ENCODE measurements at regions not wholly inside any gene's neighbourhood (a gene's known extent, or its start where the extent isn't known, plus 50 kb on each side); places are given as distances from the start of the nearest gene placed in this dataset.

- ChIA-PET CTCF (no interaction called here), POLR2A (no interaction called here)
- no peak for DNase-seq (ENCODE audit: extremely low spot score)
- TF ChIP-seq HDGF (IDR thresholded peaks at IDR 0.05; ENCODE audit: borderline replicate concordance) (no peak), ZNF384 (IDR thresholded peaks at IDR 0.05) (no peak), SUZ12 (IDR thresholded peaks at IDR 0.05) (no peak), ARNT (IDR thresholded peaks at IDR 0.05) (no peak), SP1 (IDR thresholded peaks at IDR 0.05) (no peak)
These were observed 116.7 kb downstream of the FASLG start for GRCh38 chr1:172775606-172776005.

- ChIA-PET CTCF (no interaction called here), POLR2A (no interaction called here)
- TF ChIP-seq NFRKB (IDR thresholded peaks at IDR 0.05) (no peak), LEF1 (IDR thresholded peaks at IDR 0.05; ENCODE audit: borderline replicate concordance) (no peak), BHLHE40 (IDR thresholded peaks at IDR 0.05; ENCODE audit: borderline replicate concordance) (no peak), SP1 (IDR thresholded peaks at IDR 0.05) (no peak), SUZ12 (IDR thresholded peaks at IDR 0.05) (no peak), HDGF (IDR thresholded peaks at IDR 0.05; ENCODE audit: borderline replicate concordance) (no peak), FOXK2 (IDR thresholded peaks at IDR 0.05) (no peak), ELF4 (IDR thresholded peaks at IDR 0.05) (no peak), ARNT (IDR thresholded peaks at IDR 0.05) (no peak)
- DNase-seq (ENCODE audit: extremely low spot score): no peak
These were observed 117.2 kb downstream of the FASLG start for GRCh38 chr1:172776071-172776470.

GRCh38 chr1:172777767-172778166 is 118.9 kb downstream of the FASLG start:
- no peak for DNase-seq (ENCODE audit: extremely low spot score)
- no peak for TF ChIP-seq SP1 (IDR thresholded peaks at IDR 0.05)
- ChIA-PET CTCF (no interaction called here), POLR2A (no interaction called here)

GRCh38 chr1:172778456-172779455 is 119.9 kb downstream of the FASLG start:
- peak; percentile 26 for DNase-seq (ENCODE audit: extremely low spot score)
- POLR2A ChIA-PET: no interaction called here
- TF ChIP-seq BHLHE40 (IDR thresholded peaks at IDR 0.05; ENCODE audit: borderline replicate concordance) (no peak), CTBP1 (IDR thresholded peaks at IDR 0.05; ENCODE audit: borderline replicate concordance) (no peak), NFRKB (IDR thresholded peaks at IDR 0.05) (no peak)
- CTCF ChIA-PET: interaction anchor here (1.0 kb wide), 1 partner anchor 9 kb away, joined by 3 read pairs; no protein-coding TSS in a partner anchor

GRCh38 chr1:172779491-172779890 is 120.6 kb downstream of the FASLG start:
- TF ChIP-seq FOXA1 (IDR thresholded peaks at IDR 0.05) (no peak), SUZ12 (IDR thresholded peaks at IDR 0.05) (no peak), LEF1 (IDR thresholded peaks at IDR 0.05; ENCODE audit: borderline replicate concordance) (no peak), ELF4 (IDR thresholded peaks at IDR 0.05) (no peak), BHLHE40 (IDR thresholded peaks at IDR 0.05; ENCODE audit: borderline replicate concordance) (no peak), L3MBTL2 (conservative IDR thresholded peaks at IDR 0.05) (no peak), HDGF (IDR thresholded peaks at IDR 0.05; ENCODE audit: borderline replicate concordance) (no peak)
- no peak for DNase-seq (ENCODE audit: extremely low spot score)
- POLR2A ChIA-PET: no interaction called here
- CTCF ChIA-PET: interaction anchor here (1.0 kb wide), 1 partner anchor 8 kb away, joined by 3 read pairs; no protein-coding TSS in a partner anchor

- TF ChIP-seq L3MBTL2 (conservative IDR thresholded peaks at IDR 0.05) (no peak), HDGF (IDR thresholded peaks at IDR 0.05; ENCODE audit: borderline replicate concordance) (no peak), ZNF384 (IDR thresholded peaks at IDR 0.05) (no peak), BHLHE40 (IDR thresholded peaks at IDR 0.05; ENCODE audit: borderline replicate concordance) (no peak), FOXM1 (IDR thresholded peaks at IDR 0.05; ENCODE audit: borderline replicate concordance) (no peak), TARDBP (IDR thresholded peaks at IDR 0.05) (no peak), FOXK2 (IDR thresholded peaks at IDR 0.05) (no peak), LEF1 (IDR thresholded peaks at IDR 0.05; ENCODE audit: borderline replicate concordance) (no peak), NFRKB (IDR thresholded peaks at IDR 0.05) (no peak), PKNOX1 (IDR thresholded peaks at IDR 0.05) (no peak), ARNT (IDR thresholded peaks at IDR 0.05) (no peak), FOXA1 (IDR thresholded peaks at IDR 0.05) (no peak), CTBP1 (IDR thresholded peaks at IDR 0.05; ENCODE audit: borderline replicate concordance) (no peak), ELF4 (IDR thresholded peaks at IDR 0.05) (no peak), SUZ12 (IDR thresholded peaks at IDR 0.05) (no peak), SP1 (IDR thresholded peaks at IDR 0.05) (no peak)
- ChIA-PET CTCF (interaction anchor here (1.2 kb wide), 1 partner anchor 9 kb away, joined by 3 read pairs; no protein-coding TSS in a partner anchor), POLR2A (no interaction called here)
- DNase-seq (ENCODE audit: extremely low spot score): no peak
These were observed 122.7 kb downstream of the FASLG start for GRCh38 chr1:172781513-172782140.

- CTCF ChIA-PET: interaction anchor here (0.8 kb wide), 1 partner anchor 8 kb away, joined by 3 read pairs; no protein-coding TSS in a partner anchor
- POLR2A ChIA-PET: no interaction called here
- no peak for TF ChIP-seq ZNF384 (IDR thresholded peaks at IDR 0.05)
- no peak for TF ChIP-seq TARDBP (IDR thresholded peaks at IDR 0.05)
- no peak for TF ChIP-seq NFRKB (IDR thresholded peaks at IDR 0.05)
- TF ChIP-seq FOXK2 (IDR thresholded peaks at IDR 0.05): no peak
- no peak for TF ChIP-seq HDGF (IDR thresholded peaks at IDR 0.05; ENCODE audit: borderline replicate concordance)
- TF ChIP-seq SP1 (IDR thresholded peaks at IDR 0.05): no peak
- no peak for TF ChIP-seq FOXA1 (IDR thresholded peaks at IDR 0.05)
- TF ChIP-seq ELF4 (IDR thresholded peaks at IDR 0.05): no peak
- no peak for TF ChIP-seq ARNT (IDR thresholded peaks at IDR 0.05)
- no peak for TF ChIP-seq BHLHE40 (IDR thresholded peaks at IDR 0.05; ENCODE audit: borderline replicate concordance)
- TF ChIP-seq CTBP1 (IDR thresholded peaks at IDR 0.05; ENCODE audit: borderline replicate concordance): no peak
- no peak for TF ChIP-seq LEF1 (IDR thresholded peaks at IDR 0.05; ENCODE audit: borderline replicate concordance)
- TF ChIP-seq L3MBTL2 (conservative IDR thresholded peaks at IDR 0.05): no peak
- no peak for TF ChIP-seq PKNOX1 (IDR thresholded peaks at IDR 0.05)
- no peak for TF ChIP-seq SUZ12 (IDR thresholded peaks at IDR 0.05)
- no peak for TF ChIP-seq FOXM1 (IDR thresholded peaks at IDR 0.05; ENCODE audit: borderline replicate concordance)
- no peak for DNase-seq (ENCODE audit: extremely low spot score)
These were observed 130.9 kb downstream of the FASLG start for GRCh38 chr1:172789840-172790239.

All from HEK293T (cell line).